ENCODE measurements at regions not wholly inside any gene's neighbourhood (a gene's known extent, or its start where the extent isn't known, plus 50 kb on each side); places are given as distances from the start of the nearest gene placed in this dataset.
"Not testable (repeated sequence)": the region's sequence is repeated elsewhere in the genome, so short reads cannot be mapped to it uniquely, and the experiment has no call there.

GRCh38 chr22:47417699-47418098 is 655.2 kb downstream of the TBC1D22A start:
- DNase-seq: no peak

- DNase-seq: no peak
Measured at GRCh38 chr22:47411006-47411405, 648.6 kb downstream of the TBC1D22A start.

- no peak for DNase-seq
Measured at GRCh38 chr22:47409539-47410275, 647.3 kb downstream of the TBC1D22A start.

DNA sequence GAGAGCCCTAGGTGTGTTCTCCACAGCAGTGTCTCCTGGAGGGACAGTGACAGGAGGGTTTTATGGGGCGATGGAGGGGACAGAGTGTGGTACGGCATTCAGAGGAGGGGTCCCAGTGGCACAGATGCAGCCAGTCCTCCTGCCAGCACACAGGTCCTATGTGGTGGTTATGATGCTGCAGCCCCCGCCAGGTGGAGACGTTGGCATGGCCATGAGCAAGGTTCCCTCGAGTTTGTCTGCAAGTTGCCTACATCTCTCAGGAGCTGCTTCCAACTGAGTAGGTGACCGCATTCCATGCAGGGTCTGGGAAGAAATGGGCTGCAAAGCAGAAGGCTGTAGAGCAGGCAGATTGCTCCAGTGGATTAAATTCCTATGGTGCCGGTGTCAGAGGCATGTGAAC is 646.0 kb downstream of the TBC1D22A start:
- DNase-seq: no peak

GRCh38 chr22:47407461-47408025 is 645.1 kb downstream of the TBC1D22A start:
- no peak for DNase-seq

DNA sequence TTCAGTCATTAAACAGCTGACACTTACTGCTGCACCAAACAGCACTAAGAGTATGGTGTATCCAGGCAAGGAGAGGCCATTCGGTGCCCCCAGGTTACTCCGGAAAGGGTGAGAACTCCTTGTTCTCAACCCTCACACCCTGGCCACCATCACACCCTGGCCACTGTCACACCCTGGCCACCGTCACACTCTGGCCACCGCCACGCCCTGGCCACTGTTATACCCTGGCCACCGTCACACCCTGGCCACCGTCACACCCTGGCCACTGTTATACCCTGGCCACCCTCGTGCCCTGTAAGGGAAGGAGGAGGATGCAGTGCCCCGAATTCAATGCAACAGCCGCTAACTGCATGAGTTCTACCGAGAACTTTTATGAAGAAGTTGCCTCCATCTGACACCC is 644.4 kb downstream of the TBC1D22A start:
- no peak for DNase-seq

DNA sequence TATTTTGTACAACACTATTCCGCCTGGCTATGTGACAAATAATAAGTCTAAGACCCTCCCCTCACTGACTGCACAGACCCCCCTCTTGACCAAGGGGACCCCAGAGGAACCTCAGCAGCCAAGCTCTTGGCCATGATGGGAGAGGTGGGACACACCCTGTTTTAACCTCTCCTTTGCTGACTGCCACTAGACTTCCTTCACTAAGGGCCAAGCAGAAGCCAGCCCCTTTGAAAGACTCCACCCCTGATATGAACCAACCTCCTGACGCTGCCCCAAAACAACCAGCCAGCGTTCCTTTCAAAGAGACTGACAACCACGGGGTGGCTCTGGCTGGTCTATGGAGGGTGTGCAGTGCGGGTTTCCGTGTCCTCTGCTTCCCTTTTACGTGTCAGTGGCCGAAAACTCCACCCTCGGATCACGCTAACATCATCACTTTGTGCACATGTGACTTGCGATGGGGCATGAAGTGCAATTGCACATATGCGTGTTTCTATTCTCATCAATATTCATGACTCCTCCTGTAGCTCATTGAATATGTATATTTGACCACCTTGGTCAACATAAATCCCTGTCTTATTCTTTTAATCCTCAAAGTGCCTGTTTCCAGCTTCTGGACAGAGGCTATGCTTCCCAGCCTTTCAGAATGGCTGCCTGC is 643.9 kb downstream of the TBC1D22A start:
- no peak for DNase-seq

- not testable (repeated sequence) for DNase-seq
Measured at GRCh38 chr22:47405222-47405621, 642.8 kb downstream of the TBC1D22A start.

DNA sequence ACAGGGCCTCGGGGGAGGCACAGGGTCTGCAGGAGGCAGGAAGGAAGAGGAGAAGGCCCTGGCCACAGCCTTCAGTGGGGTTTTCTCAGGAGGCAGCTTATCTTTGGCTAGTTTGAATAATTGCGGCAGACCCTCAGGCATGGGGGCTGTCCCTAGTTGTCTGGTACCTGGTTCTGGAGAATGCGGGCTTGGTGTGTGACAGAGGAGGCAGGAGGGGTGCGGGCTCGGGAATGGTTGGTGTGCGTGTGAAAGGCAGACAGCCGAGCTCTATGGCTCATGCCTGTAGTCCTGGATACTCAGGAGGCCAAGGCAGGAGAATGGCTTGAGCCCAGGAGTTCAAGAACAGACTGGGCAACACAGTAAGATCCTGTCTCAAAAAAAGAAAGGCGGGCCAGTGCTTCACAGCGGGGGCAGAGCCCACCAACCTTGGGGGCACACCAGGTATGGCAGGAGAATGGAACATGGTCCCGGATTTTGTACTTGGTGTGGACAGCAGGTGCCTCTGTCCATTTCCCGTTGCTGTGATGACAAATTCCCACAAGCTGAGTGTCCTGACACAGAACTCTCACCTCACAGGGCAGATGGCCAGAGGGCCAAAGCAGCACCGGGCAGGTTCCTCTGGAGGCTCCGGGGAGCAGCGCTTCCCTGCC is 640.6 kb downstream of the TBC1D22A start:
- no peak for DNase-seq

DNA sequence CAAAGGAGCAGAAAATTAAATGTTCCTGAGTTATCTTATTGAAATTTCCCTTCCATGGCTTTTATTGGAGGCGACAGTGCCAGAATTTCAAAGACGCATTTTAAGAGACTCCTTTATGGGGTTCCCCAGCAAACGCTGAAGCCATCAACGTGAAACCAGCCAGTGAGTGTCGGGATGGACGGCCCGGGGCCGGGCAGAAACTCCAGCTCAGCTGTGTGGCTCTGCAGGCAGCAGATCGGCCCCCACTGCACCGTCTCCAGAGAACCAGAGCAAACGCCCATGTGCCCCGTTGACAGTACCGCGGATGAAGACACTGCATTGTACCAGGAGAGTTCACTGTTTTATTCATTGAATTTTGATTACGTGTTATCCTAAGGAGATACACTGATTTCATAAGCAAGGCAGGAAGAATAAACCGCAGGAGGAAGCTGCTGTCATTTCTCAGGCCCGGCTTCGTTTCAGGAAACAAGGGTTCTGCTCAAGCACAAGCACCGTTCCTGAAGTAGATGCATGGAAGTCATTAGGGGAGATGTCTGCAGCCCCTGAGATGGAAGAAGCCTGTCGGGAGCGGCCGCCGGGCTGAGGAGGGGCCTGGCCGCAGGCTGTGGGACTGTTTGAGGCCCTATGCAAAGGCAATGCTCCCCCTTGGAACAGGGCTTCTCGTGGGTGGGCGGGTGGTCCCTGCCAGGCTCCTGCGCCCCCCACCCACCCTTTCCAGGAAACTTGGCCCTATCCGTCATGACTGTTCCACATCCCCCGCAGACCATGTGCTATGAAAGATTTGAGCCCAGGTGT is 639.7 kb downstream of the TBC1D22A start:
- no peak for DNase-seq

- no peak for DNase-seq
Measured at GRCh38 chr22:47401592-47401898, 639.1 kb downstream of the TBC1D22A start.

DNA sequence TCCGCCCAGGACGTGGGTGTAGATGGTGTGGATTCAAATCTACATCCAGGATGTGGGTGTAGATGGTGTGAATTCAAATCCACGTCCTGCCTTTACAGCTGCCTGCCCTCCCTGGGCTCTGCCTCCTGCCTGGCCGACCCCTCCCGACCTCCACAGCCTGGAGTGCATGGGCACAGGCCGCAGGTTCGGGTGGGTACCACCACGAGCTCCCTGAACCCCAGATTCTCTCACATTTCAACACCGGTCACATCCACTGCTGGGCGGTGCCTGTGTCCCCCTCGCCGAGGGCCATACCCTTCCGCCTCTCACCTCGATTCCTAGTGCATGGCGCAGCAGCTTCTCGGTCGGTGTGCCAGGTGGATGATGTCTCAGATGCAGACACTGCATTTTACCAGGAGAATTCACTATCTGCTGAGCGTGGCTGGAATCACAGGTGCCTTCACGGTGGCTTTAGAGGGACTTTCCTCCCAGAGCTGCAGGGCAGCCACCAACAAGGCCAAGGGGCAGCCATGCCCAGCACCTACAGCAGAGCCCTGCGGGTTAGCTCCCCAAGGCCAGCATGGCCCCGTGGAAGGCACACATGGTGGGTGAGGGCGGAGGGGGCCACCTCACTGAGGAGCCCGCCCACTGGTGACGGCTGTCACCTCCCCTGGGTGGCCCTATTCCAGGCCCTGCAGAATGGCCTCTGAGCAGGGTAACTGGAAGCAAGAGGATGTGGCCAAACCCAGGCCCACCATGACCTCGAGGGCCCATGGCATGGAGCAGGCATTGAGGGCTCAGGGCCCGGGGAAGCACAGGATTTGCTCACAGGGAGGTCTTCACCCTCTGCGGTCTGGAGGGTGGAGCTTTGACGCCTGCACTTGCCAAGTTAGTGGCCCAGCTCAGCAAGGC is 638.5 kb downstream of the TBC1D22A start:
- no peak for DNase-seq

DNA sequence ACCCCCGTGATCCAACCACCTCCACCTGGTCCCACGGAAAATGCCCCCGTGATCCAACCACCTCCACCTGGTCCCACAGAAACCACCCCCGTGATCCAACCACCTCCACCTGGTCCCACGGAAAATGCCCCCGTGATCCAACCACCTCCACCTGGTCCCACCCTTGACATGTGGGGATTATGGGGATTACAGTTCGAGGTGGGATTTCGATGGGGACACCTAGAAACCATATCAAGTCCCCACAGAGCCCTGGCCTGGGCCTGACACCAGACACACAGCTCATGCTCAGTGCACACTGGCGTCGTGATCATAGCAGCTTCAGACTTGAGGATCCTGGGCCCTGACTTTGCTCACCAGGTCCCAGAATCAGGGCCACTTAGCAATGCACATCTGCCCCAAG is 637.7 kb downstream of the TBC1D22A start:
- not testable (repeated sequence) for DNase-seq

DNA sequence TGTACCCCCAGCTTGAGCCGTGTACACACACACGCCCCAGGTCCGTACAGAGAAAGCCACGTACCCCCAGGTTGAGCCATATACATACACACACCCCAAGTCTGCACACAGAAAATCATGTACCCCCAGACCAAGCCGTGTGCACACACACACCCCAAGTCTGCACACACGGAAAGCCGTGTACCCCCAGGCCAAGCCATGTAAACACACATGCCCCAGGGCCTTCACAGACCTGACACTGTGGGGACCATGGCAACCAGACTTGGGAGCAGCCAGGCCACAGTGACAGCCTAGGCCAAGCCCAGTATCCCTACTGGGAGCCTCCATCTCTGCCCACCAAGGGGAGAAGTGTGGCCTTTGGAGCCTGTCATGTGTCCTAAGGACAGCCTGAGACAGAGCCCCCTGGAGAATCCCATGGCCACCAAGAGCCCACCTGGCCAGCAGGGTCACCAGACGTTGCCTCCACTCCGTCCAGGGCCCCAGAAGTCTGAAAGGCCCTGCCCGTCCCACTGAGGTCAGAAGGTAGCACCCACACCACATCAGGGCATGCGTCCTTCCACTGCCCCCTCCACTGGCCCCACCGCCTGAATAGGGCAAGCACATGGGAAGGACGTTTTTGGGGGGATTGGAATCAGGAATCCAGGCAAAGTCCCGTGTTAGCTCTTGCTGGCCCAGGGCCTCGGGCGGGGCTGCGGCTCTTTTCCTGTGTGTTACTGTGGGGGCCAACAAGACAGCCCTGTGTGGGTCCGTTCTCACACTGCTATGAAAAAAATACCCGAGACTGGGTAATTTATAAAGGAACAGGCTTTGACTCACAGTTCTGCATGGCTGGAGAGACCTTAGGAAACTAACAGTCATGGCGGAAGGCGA is 636.7 kb downstream of the TBC1D22A start:
- DNase-seq: no peak

- no peak for DNase-seq
Measured at GRCh38 chr22:47398491-47398890, 636.0 kb downstream of the TBC1D22A start.

- DNase-seq: no peak
Measured at GRCh38 chr22:47397673-47398072, 635.2 kb downstream of the TBC1D22A start.

DNA sequence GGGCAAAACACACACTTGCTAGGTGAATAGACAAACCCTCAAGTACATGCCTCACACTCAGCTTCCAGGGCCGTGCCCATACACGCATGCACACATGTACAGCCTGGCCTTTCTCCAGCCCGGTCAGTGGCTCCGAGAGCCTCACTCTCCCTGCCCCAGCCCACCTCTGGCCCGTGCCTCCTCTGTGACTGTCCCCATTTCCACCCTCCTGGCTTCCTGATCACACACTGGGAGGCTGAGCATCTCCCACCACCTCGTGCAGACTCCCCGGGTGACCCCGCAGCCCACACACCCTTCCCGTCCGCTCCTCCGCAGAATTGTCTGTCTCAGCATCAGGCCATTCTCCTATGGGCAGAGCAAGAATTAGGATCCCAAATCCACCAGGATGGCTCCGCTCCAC is 634.1 kb downstream of the TBC1D22A start:
- no peak for DNase-seq

DNA sequence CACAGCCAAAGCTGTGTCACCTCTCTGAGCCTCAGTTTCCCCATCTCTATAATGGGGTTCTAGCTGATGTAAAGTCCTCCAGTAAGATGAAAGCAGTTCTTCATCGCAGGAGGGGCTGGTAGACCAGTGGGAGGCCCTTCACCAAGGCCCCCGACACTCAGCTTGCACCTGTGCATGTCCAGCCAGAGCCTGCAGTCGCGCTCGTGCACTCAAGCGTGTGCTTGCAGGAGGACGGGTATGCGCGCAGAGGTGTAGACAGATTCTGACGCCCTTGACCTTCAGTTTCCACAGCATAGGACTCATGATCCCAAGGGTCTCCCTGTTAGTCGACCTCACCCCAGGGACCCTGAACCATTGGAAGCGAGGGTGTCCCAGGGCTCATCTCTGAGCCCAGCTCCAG is 633.7 kb downstream of the TBC1D22A start:
- no peak for DNase-seq

DNA sequence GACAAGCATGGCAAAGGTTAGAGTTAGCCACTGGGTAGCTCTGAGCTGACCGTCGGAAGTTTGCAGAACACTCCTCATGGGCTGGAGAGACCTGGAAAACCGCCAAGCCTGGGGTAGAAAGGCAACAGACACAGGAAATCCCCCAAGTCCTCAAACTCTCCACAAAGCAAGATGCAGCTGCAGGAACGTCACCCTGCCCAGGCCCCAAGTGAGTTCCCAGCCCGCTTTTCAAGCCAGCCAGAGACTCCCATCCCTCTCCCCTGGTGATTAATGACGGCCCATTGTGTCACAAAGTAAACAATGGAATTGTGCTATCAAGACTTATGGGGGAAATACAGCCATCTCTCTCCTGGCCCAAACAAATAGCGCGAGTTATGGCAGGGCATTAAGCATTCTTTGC is 633.0 kb downstream of the TBC1D22A start:
- no peak for DNase-seq

DNA sequence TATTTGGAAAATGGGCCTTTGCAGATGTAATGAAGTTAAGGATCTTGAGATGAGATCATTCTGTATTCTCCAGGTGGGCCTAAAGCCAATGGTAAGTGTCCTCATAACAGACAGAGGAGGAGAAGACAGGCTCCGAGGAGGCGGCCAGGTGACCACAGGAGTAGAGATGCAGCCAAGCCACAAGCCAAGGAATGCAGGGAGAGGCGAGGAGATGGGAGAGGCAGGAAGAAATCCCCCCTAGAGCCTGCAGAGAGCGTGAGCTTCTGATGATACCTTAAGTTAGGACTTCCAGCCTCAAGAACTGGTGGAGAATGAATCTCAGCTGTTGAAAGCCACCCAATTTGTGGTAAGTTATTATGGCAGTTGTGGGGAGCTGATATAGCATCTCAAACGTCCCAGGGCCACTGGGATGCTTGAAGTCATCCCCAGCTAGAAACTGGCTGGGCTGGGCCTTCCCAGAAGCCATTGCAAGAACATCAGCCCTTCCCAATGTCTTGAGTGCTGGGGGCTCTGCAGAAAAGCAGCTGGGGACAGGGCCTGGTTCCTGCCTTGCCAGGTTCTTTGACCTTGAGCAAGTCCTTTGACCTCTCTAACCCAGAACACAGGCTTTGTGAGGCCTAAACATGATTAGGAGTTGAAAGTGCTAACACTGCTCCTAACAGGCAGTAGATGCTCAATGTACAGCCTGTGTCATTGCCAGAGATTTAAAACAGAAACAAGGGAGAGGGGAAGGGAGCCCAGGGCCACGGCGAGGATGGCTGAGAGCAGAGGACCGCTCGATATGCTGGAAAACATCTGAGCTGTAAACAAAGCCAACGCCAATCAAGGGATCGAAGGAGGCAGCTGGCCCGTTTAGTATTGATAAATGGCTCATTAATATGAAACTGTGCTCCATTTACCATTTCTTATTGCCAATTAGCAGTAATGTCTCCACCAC is 632.3 kb downstream of the TBC1D22A start:
- no peak for DNase-seq

All from NCI-H2171 (cell line).